Mammary epithelial cell (primary cell): ENCODE measurements at regions not wholly inside any gene's neighbourhood (a gene's known extent, or its start where the extent isn't known, plus 50 kb on each side); places are given as distances from the start of the nearest gene placed in this dataset.

Source experiments
- CTCF ChIP-seq, 2 donors: IDR thresholded peaks in 1 of 2; conservative IDR thresholded peaks in 1 of 2; 2 replicates each; pipeline ENCODE4 v1.5.1; 2011 to 2012; ENCODE audit warnings: inconsistent platforms in 2 of 2, low read length in 2 of 2, mild to moderate bottlenecking in 2 of 2, control low read depth in 1 of 2, low read depth in 1 of 2; ENCODE audit not compliant: insufficient read depth in 1 of 2; ENCODE audit errors: extremely low read depth in 1 of 2
- EZH2 ChIP-seq: IDR thresholded peaks from 2 replicates; pipeline ENCODE4 v1.6.1; 2012; ENCODE audit warnings: low read length, inconsistent platforms, borderline replicate concordance

- TF ChIP-seq CTCF (conservative IDR thresholded peaks at IDR 0.05 in 1 of 2, IDR thresholded peaks at IDR 0.05 in 1 of 2; ENCODE audit: extremely low read depth in 1 of 2, insufficient read depth in 1 of 2, low read depth in 1 of 2, low read length in 2 of 2) (no peak), EZH2 (no peak)
Observed at GRCh38 chr2:23311186-23311585, 73.8 kb upstream of the KLHL29 start.
